Right kidney (tissue), 1 donor: ENCODE measurements at regions not wholly inside any gene's neighbourhood (a gene's known extent, or its start where the extent isn't known, plus 50 kb on each side); places are given as distances from the start of the nearest gene placed in this dataset.

Source experiments
- DNase-seq: peaks from one replicate; pipeline ENCODE4 v3.0.0-alpha.2; 2016

DNA sequence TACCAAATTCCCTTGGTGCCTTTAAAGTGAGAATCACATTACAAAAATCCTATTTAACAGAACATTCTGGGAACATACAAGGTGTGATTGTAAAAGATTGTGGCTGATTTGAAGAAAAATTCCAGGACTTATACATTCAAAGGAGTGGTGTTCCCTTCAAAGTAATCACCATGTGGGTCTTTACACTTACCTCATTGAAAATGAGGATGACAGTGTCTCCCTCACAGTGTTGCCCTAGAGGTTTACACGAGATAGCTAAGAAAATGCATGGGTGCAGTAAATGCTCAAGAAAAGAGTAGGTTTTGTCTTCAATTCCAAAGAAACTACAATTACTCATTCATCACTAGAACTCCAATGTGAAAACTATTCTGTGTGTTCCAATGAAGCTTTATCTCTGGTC, 331.5 kb downstream of the SLC4A3 start:
- no peak for DNase-seq

DNA sequence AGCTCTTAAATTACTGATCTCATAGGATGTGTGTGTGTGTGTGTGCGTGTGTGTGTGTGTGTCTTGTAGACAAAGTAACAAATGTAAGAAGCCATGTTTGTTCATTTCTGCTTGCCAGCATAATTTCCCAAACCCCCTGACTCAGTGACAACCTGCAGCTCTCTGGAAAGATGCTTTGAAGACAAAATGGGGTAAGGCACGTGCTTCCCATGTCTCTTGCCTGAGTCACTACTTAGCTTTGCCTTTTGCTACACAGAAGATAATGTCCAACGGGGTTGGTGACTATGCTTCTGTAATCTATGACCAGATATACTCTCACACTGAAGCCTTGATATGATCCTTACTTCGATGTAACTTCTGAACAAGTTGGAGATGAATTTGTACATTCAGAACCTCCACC, 332.0 kb downstream of the SLC4A3 start:
- DNase-seq, result no peak

DNA sequence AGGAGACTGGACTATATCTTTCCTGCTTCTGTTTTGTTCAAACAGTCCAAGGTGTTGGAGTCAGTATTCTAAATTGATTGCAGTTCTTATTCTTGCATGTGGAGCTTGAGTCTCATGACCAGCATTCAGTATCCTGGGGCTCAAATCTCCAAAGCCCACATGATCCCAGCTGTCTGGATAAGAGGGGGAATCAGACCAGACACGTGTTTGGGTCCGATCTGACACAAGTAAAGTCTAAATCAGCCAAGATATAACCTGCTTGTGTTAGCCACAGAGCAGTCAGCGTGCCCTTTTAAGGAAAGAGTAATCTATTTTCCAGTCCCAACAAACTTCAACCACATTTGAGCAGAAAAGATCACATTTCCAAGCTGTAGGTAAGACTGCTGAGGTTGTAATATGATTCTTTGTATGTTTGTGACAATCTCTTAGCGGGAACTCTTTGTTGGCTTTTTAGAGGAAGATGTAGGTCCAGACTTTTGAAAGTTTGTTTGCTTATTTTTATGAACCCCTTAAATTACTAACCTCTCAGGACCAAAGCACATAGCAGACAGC, 334.6 kb downstream of the SLC4A3 start:
- peak; percentile 11 for DNase-seq

- no peak for DNase-seq
Measured at GRCh38 chr2:219962801-219963200, 335.4 kb downstream of the SLC4A3 start.

GRCh38 chr2:219965287-219966194, 338.1 kb downstream of the SLC4A3 start:
- DNase-seq, result no peak

GRCh38 chr2:219967247-219968245, 340.1 kb downstream of the SLC4A3 start:
- no peak for DNase-seq

DNA sequence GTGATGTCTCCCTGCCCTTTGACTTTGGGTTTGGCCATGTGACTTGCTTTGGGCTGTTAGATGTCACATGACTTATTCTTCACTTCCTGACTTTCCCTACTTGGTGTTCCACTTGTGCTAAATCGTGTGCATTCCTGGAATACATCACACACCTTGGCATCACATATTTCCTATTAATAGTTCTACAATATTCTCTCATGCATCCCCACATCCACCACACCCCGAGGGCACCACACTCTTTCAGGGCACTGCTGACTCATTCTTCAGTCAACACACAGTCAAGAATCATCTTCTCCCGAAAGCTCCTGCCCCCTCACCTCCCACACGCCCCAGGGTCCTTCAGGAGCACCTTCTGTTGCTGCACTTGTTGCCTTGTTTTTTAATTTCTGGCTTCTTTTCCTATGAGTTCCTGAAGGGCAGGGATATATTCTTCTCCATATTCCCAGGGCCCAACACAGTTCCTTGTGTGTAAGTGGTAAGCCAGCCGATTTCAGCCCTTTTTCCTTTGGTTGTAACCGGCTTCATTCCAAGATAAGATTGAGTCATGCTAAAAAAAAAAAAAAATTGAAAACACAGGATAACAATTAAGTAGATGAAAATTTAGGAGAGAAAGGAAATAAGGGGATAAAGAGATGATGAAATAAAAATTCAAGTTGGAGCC, 341.4 kb downstream of the SLC4A3 start:
- no peak for DNase-seq

- DNase-seq, result no peak
Measured at GRCh38 chr2:219969508-219969907, 342.1 kb downstream of the SLC4A3 start.

DNA sequence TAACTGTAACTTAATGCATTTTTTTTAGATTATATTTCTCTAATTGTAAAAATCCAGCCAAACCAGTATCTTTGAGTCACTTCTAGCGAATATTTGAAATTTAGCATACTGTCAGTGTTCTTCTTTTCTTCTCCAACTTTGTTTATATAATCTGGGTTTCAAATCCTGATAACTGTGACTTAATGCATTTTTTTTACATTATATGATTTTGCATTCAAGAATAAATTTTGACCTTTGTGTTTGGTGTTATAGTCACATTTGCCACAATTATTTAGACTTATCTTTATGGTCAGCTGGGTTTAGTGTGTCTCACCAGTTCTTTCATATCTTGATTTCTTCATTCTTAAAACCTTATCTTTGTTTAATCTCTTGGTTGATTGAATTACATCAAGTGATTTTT, 345.7 kb downstream of the SLC4A3 start:
- no peak for DNase-seq

GRCh38 chr2:219976871-219977270, 349.4 kb downstream of the SLC4A3 start:
- no peak for DNase-seq

- no peak for DNase-seq
Measured at GRCh38 chr2:219980638-219981037, 353.2 kb downstream of the SLC4A3 start.

GRCh38 chr2:219983836-219984235, 356.4 kb downstream of the SLC4A3 start:
- no peak for DNase-seq

- DNase-seq, result no peak
Measured at GRCh38 chr2:219985017-219985416, 357.6 kb downstream of the SLC4A3 start.

GRCh38 chr2:219987830-219988229, 360.4 kb downstream of the SLC4A3 start:
- no peak for DNase-seq

GRCh38 chr2:219989744-219990143, 362.3 kb downstream of the SLC4A3 start:
- no peak for DNase-seq

- no peak for DNase-seq
Measured at GRCh38 chr2:219991116-219991515, 363.7 kb downstream of the SLC4A3 start.

DNA sequence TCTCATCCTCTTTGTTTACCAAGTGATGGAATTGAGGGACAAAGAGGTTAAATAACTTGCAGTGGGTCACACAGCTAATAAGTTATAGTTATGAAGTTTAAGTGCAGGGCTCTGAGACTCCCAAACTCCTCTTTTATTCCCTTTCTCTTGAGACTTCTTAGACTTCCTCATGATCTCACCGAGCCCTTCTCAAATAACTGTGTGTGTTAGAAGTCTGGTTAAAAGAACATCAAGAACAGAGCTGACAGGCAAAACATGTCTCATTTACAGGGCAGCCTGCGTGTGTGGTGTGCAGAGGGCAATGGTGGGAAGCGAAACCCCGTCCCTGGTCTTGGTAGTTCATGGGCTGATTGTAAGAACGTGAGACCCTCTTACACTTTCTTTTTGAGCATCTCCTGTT, 368.0 kb downstream of the SLC4A3 start:
- DNase-seq, result no peak

DNA sequence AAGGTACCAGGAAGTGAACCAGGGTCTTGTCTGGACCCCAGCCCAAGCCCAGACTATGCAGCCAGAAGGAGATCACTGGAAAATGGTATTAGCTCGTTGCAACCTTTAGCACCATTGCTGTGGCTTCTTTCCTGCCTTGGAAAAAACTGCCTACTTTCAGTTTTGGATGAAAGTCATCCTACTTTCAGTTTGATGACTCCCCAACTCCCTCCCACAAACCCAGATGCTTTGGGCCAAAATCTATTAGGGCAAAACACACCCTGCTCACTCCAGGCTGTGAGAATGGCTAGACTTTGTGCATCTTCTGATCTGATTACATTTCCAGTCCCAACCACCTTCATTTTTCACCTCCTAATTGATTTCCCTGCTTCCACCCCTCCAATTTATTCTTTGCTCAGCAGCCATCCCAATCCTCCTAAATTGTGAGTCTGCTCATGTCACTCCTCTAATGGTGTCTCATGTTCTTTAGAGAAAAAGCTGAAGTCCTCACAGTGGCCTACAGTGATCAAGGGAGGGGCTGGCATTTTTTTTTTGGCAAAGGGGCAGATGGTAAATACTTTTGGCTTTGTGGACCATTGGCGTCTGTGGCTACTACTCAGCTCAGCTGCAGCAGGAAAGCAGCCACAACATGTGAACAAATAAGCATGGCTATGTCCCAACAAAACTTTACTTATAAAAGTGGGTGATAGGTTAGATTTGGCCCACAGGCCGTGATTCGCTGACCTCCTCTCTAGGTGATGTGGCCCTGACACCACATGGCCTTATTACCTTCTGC, 368.7 kb downstream of the SLC4A3 start:
- no peak for DNase-seq

GRCh38 chr2:219997341-219997851, 370.0 kb downstream of the SLC4A3 start:
- DNase-seq, result peak; percentile 64

DNA sequence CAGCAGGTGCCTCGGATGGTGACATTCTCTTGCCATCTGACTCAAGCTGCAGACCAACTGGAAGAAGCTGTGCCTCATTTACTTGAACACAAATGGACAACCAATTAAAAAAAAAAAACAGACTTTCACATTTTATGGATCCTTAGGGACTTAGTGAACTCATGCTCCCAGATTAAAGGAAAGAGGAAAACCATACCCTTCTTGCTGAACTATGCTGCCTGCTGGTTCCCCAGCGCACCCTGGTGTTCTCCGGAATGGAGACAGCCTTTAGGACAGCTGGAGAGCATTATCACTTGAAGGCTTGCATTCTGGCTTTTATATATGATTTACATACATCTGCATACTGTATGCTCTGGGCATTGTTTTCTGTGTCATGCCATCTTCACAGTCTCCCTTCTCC, 370.7 kb downstream of the SLC4A3 start:
- no peak for DNase-seq

DNA sequence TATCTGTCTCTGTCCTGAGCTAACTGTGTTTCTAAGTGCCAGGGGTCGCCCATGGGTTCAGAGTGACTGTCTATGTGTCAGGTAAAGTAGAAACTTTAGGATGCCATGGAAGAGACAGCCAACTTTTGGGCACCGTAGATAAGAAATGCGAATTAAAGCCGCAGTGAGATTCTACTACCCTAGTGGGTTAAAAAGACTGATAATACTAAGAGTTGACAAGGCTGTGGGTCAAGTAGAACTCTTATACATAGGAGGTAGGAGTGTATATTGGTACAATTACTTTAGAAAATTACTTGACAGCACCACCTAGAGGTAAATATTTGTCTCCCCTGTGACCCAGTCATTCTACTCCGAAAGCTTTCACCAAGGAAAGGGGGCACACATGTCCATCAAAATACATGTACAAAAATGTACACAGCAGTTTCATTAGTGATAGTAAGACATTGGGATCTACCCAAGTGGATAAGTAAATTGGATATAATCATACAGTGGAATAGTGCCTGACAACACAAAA, 371.3 kb downstream of the SLC4A3 start:
- no peak for DNase-seq
